Spleen (tissue), 7 donors: ENCODE measurements at regions not wholly inside any gene's neighbourhood (a gene's known extent, or its start where the extent isn't known, plus 50 kb on each side); places are given as distances from the start of the nearest gene placed in this dataset.

Experiments used
- POLR2AphosphoS5 ChIP-seq, 3 donors: sonication (generic); formaldehyde crosslinking; IDR thresholded peaks; one replicate each; pipeline ENCODE4 v1.5.1; 2017; ENCODE audit warnings: antibody characterized with exemption in 3 of 3
- TF ChIP-seq, protein P1 (sequence below), 11 experiments: fragments of 200-600 bp in 7 of 11; fragments of 450-650 bp in 4 of 11; sonication (generic) in 4 of 11; IDR thresholded peaks in 8 of 11; conservative IDR thresholded peaks in 3 of 11; 1 replicate in 7 of 11; 2 replicates in 4 of 11; pipeline versions ENCODE4 v1.4.0 to v1.8.0; 2016 to 2021; ENCODE audit warnings: antibody characterized with exemption in 11 of 11, inconsistent platforms in 4 of 11, mild to moderate bottlenecking in 1 of 11
- donor health status: DM: no; HTN: no; CAD: no; lungs with moderate emphysema.
- donor health status: DM: no; HTN: no; CAD: no.
- donor health status: DM: no; HTN: no; CAD: no.

DNA sequence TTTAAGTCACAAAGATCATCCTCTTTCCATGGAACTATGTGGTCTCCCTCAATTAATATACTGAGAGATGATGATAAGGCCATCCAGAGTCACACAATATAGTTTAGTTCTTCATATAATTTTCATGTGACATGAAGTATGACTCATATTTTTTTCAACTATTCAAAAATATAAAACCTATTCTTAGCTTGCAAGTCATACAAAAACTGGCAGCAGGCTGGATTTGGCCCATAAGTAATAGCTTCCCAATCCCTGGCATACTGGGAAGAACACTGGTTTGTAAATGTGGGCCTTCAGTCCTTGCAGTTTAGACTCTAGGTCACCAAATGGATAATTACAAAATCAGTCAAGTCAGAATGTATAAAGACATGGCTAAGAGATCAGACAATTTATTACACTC is 356.6 kb downstream of the PPP1R3A start:
- TF ChIP-seq, protein P1, sequence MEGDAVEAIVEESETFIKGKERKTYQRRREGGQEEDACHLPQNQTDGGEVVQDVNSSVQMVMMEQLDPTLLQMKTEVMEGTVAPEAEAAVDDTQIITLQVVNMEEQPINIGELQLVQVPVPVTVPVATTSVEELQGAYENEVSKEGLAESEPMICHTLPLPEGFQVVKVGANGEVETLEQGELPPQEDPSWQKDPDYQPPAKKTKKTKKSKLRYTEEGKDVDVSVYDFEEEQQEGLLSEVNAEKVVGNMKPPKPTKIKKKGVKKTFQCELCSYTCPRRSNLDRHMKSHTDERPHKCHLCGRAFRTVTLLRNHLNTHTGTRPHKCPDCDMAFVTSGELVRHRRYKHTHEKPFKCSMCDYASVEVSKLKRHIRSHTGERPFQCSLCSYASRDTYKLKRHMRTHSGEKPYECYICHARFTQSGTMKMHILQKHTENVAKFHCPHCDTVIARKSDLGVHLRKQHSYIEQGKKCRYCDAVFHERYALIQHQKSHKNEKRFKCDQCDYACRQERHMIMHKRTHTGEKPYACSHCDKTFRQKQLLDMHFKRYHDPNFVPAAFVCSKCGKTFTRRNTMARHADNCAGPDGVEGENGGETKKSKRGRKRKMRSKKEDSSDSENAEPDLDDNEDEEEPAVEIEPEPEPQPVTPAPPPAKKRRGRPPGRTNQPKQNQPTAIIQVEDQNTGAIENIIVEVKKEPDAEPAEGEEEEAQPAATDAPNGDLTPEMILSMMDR (IDR thresholded peaks at IDR 0.05 in 8 of 11, conservative IDR thresholded peaks at IDR 0.05 in 3 of 11): no peak
- no peak for TF ChIP-seq POLR2AphosphoS5 (IDR thresholded peaks at IDR 0.05)
